Vagina (tissue), 2 donors: ENCODE measurements at regions not wholly inside any gene's neighbourhood (a gene's known extent, or its start where the extent isn't known, plus 50 kb on each side); places are given as distances from the start of the nearest gene placed in this dataset.
"Not testable (repeated sequence)": the region's sequence is repeated elsewhere in the genome, so short reads cannot be mapped to it uniquely, and the experiment has no call there.

ENCODE experiments used
- CTCF ChIP-seq, 3 experiments: fragments of 450-650 bp in 2 of 3; fragments of 200-600 bp in 1 of 3; sonication (generic) in 1 of 3; IDR thresholded peaks; one replicate each; pipeline ENCODE4 v1.5.1; 2017 to 2019; ENCODE audit warnings: antibody characterized with exemption in 3 of 3, mild to moderate bottlenecking in 2 of 3, moderate library complexity in 2 of 3
- POLR2A ChIP-seq, 2 donors: fragments of 450-650 bp; IDR thresholded peaks; one replicate each; pipeline ENCODE4 v1.6.1; 2017; ENCODE audit warnings: antibody characterized with exemption in 2 of 2, mild to moderate bottlenecking in 2 of 2, moderate library complexity in 2 of 2
- POLR2AphosphoS5 ChIP-seq, 2 donors: sonication (generic); formaldehyde crosslinking; IDR thresholded peaks; one replicate each; pipeline ENCODE4 v1.9.0; 2017; ENCODE audit warnings: antibody characterized with exemption in 2 of 2, mild to moderate bottlenecking in 2 of 2, low read depth in 1 of 2; ENCODE audit not compliant: insufficient read depth in 1 of 2

- TF ChIP-seq CTCF (IDR thresholded peaks at IDR 0.05); POLR2A (IDR thresholded peaks at IDR 0.05); POLR2AphosphoS5 (IDR thresholded peaks at IDR 0.05; ENCODE audit: insufficient read depth in 1 of 2, low read depth in 1 of 2): not testable (repeated sequence)
Observed at GRCh38 chr1:121050097-121050496, 134.0 kb downstream of the FAM72B start.
